DOHH2 (cell line): ENCODE measurements at regions not wholly inside any gene's neighbourhood (a gene's known extent, or its start where the extent isn't known, plus 50 kb on each side); places are given as distances from the start of the nearest gene placed in this dataset.

Experiments
- EZH2phosphoT487 ChIP-seq: fragments of 200-600 bp; sonication (generic); IDR thresholded peaks from 2 replicates; pipeline ENCODE4 v1.6.1; 2017; ENCODE audit warnings: borderline replicate concordance, mild to moderate bottlenecking, antibody characterized with exemption, low read length, moderate library complexity, mixed read lengths
- TF ChIP-seq, protein P1 (sequence below): fragments of 200-600 bp; sonication (generic); IDR thresholded peaks from one replicate; pipeline ENCODE4 v1.5.1; 2014; ENCODE audit warnings: antibody characterized with exemption, mild to moderate bottlenecking, low read depth, low read length; ENCODE audit not compliant: poor library complexity, severe bottlenecking

DNA sequence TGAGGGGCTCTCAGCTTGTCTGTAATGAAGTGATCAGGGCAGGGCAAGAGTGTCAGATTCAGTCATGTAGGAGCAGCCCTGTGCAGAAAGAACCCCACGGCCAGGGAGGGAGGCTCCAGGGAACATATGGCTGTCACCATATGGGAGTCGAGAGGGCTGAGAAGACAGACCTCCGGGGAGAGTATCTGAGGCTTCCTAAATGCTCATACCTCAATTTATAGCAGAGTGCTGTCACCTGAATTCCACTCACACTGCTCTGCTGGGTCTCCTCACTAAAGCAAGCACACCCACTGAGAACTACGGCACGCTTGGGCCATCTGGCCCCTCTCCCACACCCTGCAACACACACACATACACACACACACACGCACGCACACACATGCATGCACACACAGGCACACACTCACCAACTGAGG is 92.3 kb upstream of the TJP1 start:
- TF ChIP-seq, protein P1, sequence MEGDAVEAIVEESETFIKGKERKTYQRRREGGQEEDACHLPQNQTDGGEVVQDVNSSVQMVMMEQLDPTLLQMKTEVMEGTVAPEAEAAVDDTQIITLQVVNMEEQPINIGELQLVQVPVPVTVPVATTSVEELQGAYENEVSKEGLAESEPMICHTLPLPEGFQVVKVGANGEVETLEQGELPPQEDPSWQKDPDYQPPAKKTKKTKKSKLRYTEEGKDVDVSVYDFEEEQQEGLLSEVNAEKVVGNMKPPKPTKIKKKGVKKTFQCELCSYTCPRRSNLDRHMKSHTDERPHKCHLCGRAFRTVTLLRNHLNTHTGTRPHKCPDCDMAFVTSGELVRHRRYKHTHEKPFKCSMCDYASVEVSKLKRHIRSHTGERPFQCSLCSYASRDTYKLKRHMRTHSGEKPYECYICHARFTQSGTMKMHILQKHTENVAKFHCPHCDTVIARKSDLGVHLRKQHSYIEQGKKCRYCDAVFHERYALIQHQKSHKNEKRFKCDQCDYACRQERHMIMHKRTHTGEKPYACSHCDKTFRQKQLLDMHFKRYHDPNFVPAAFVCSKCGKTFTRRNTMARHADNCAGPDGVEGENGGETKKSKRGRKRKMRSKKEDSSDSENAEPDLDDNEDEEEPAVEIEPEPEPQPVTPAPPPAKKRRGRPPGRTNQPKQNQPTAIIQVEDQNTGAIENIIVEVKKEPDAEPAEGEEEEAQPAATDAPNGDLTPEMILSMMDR: no peak
- no peak for TF ChIP-seq EZH2phosphoT487
